DND-41 (cell line): ENCODE measurements at regions not wholly inside any gene's neighbourhood (a gene's known extent, or its start where the extent isn't known, plus 50 kb on each side); places are given as distances from the start of the nearest gene placed in this dataset.

ENCODE experiments used
- CTCF ChIP-seq: IDR thresholded peaks from 2 replicates; pipeline ENCODE4 v1.5.1; 2012; ENCODE audit warnings: borderline replicate concordance, low read length, moderate library complexity, mild to moderate bottlenecking; ENCODE audit not compliant: poor library complexity, severe bottlenecking; ENCODE audit errors: extremely low read depth
- EZH2 ChIP-seq: IDR thresholded peaks from 3 replicates; pipeline ENCODE4 v1.6.1; 2012; ENCODE audit warnings: borderline replicate concordance, low read depth, mild to moderate bottlenecking, moderate library complexity, low read length, inconsistent platforms; ENCODE audit not compliant: severe bottlenecking

GRCh38 chr12:66020481-66020880, 110.1 kb downstream of the LLPH start:
- TF ChIP-seq CTCF: no peak
- no peak for TF ChIP-seq EZH2
